Kidney (tissue), 13 donors: ENCODE measurements at regions not wholly inside any gene's neighbourhood (a gene's known extent, or its start where the extent isn't known, plus 50 kb on each side); places are given as distances from the start of the nearest gene placed in this dataset.

Source experiments
- DNase-seq, 5 donors: peaks; one replicate each; pipeline ENCODE4 v3.0.0-alpha.2; 2013 to 2020
- FAIRE-seq: peaks from 2 replicates; lab custom pipeline; 2012; peaks lifted over from hg19 to GRCh38; lab: Jason Lieb, UNC
- H3K27ac ChIP-seq, 2 donors: one replicate each; pipeline ENCODE4 v1.7.0; 2013; ENCODE audit warnings: low read depth in 2 of 2, low read length in 2 of 2, inconsistent platforms in 1 of 2
- H3K27me3 ChIP-seq: one replicate; pipeline ENCODE4 v1.7.1; 2013; ENCODE audit warnings: low read length, inconsistent platforms; ENCODE audit not compliant: control insufficient read depth, insufficient read depth
- H3K36me3 ChIP-seq, 3 donors: one replicate each; pipeline versions ENCODE4 v1.7.0 to v1.7.1; 2013; ENCODE audit warnings: low read length in 3 of 3, control low read depth in 1 of 3, inconsistent platforms in 1 of 3; ENCODE audit not compliant: insufficient read depth in 3 of 3, control insufficient read depth in 2 of 3
- H3K4me1 ChIP-seq, 3 donors: one replicate each; pipeline versions ENCODE4 v1.7.0 to v1.7.1; 2013; ENCODE audit warnings: low read length in 3 of 3, inconsistent platforms in 1 of 3, low read depth in 1 of 3; ENCODE audit not compliant: control insufficient read depth in 2 of 3, insufficient read depth in 2 of 3
- H3K4me3 ChIP-seq, 3 donors: one replicate each; pipeline versions ENCODE4 v1.7.0 to v1.8.1; 2013; ENCODE audit warnings: low read length in 3 of 3, control low read depth in 1 of 3, inconsistent platforms in 1 of 3
- H3K9ac ChIP-seq, 3 donors: one replicate each; pipeline versions ENCODE4 v1.7.0 to v1.7.1; 2013; ENCODE audit warnings: low read length in 3 of 3, control low read depth in 1 of 3, inconsistent platforms in 1 of 3
- H3K9me3 ChIP-seq, 3 donors: one replicate each; pipeline versions ENCODE4 v1.7.0 to v1.7.1; 2013; ENCODE audit warnings: low read length in 3 of 3, control low read depth in 1 of 3, inconsistent platforms in 1 of 3; ENCODE audit not compliant: control insufficient read depth in 2 of 3, insufficient read depth in 1 of 3
- CTCF ChIP-seq: IDR thresholded peaks from 3 replicates; pipeline ENCODE4 v1.5.1; 2012; ENCODE audit warnings: mild to moderate bottlenecking, moderate library complexity, borderline replicate concordance; ENCODE audit not compliant: insufficient read depth; ENCODE audit errors: extremely low read depth
- intact Hi-C: fragments of 100-400 bp; cut with DNase I; formaldehyde crosslinking; loops from one replicate; pipeline ENCODE4 v1.11.1; 2022
- donor health status: control.
- donor health status: control.
- donor health status: control.
- donor health status: control.
- donor health status: control.
- donor health status: DM: yes; HTN: yes; CAD: no.
- donor health status: Normal renal cell carcinoma (clear cell type).

- Histone ChIP-seq H3K4me1 (no peaks in the 10 kb centered on the region), H3K36me3 (no peaks in the 10 kb centered on the region), H3K27me3 (no peaks in the 10 kb centered on the region), H3K4me3 (no peak overlapping the region), H3K9me3 (no peaks in the 10 kb centered on the region), H3K27ac (no peak overlapping the region), H3K9ac (no peak overlapping the region)
- no peak for DNase-seq
- no peak for FAIRE-seq
- intact Hi-C loops = no loop called here
- TF ChIP-seq CTCF = no peak
Measured at GRCh38 chr5:72723581-72723980, 92.9 kb upstream of the TNPO1 start.

GRCh38 chr5:72722792-72723452 lies 93.5 kb upstream of the TNPO1 start:
- H3K9ac ChIP-seq = no peak overlapping the region
- FAIRE-seq (no peak), DNase-seq (no peak)
- H3K9me3 ChIP-seq = no peaks in the 10 kb centered on the region
- H3K4me1 ChIP-seq = no peaks in the 10 kb centered on the region
- no peak for TF ChIP-seq CTCF
- H3K27ac ChIP-seq = no peak overlapping the region
- H3K27me3 ChIP-seq = no peaks in the 10 kb centered on the region
- H3K36me3 ChIP-seq = no peaks in the 10 kb centered on the region
- intact Hi-C loops = no loop called here
- H3K4me3 ChIP-seq = no peak overlapping the region

GRCh38 chr5:72721844-72722243 lies 94.6 kb upstream of the TNPO1 start:
- TF ChIP-seq CTCF = no peak
- FAIRE-seq (no peak), DNase-seq (no peak)
- intact Hi-C loops = no loop called here
- no peak overlapping the region for H3K9ac ChIP-seq
- no peaks in the 10 kb centered on the region for H3K4me1 ChIP-seq
- H3K27me3 ChIP-seq = no peaks in the 10 kb centered on the region
- no peaks in the 10 kb centered on the region for H3K36me3 ChIP-seq
- H3K4me3 ChIP-seq = no peak overlapping the region
- no peaks in the 10 kb centered on the region for H3K9me3 ChIP-seq
- H3K27ac ChIP-seq = no peak overlapping the region

GRCh38 chr5:72720205-72720604 lies 96.3 kb upstream of the TNPO1 start:
- intact Hi-C loops = no loop called here
- no peak for TF ChIP-seq CTCF
- DNase-seq = peak in 2 of 5 donors; percentile 8 to 15
- no peak overlapping the region for H3K27ac ChIP-seq
- H3K9me3 ChIP-seq = no peaks in the 10 kb centered on the region
- FAIRE-seq = no peak
- H3K36me3 ChIP-seq = no peaks in the 10 kb centered on the region
- H3K4me3 ChIP-seq = no peak overlapping the region
- no peaks in the 10 kb centered on the region for H3K4me1 ChIP-seq
- no peaks in the 10 kb centered on the region for H3K27me3 ChIP-seq
- H3K9ac ChIP-seq = no peak overlapping the region
